B cell (primary cell): ENCODE measurements at regions not wholly inside any gene's neighbourhood (a gene's known extent, or its start where the extent isn't known, plus 50 kb on each side); places are given as distances from the start of the nearest gene placed in this dataset.

Experiments
- ATAC-seq: fragments of 200-7000 bp; cut with Tn5 transposase; one replicate; pipeline ENCODE4 v1.10.0; 2021; ENCODE audit warnings: low read depth, mild to moderate bottlenecking, moderate number of reproducible peaks, moderate library complexity
- CTCF ChIA-PET: fragments of 350-600 bp; sonication (Branson Sonifier 250); formaldehyde crosslinking; loops from one replicate; lab custom pipeline; 2021; ENCODE audit warnings: antibody characterized with exemption, inconsistent platforms; lab: Charles Lee
- POLR2A ChIA-PET: fragments of 350-600 bp; sonication (Branson Sonifier 250); formaldehyde crosslinking; loops from one replicate; lab custom pipeline; 2021; ENCODE audit warnings: antibody characterized with exemption; lab: Charles Lee
- DNase-seq: peaks from one replicate; pipeline ENCODE4 v3.0.0; 2013
- H2AFZ ChIP-seq: 2 replicates; pipeline ENCODE4 v1.6.1; 2012; ENCODE audit warnings: mild to moderate bottlenecking, low read depth, low read length; ENCODE audit not compliant: insufficient read depth, poor library complexity, severe bottlenecking
- H3K27ac ChIP-seq, 2 donors: 1 replicate in 1 of 2; 2 replicates in 1 of 2; pipeline ENCODE4 v1.5.1; 2012 to 2013; ENCODE audit warnings: low read length in 2 of 2, mild to moderate bottlenecking in 2 of 2, moderate library complexity in 1 of 2
- H3K27me3 ChIP-seq, 4 experiments: fragments of 200-600 bp in 1 of 4; sonication (generic) in 1 of 4; replicated peaks in 1 of 4; 1 replicate in 2 of 4; 2 replicates in 2 of 4; pipeline versions ENCODE4 v1.6.1 to v1.7.0; 2013 to 2016; ENCODE audit warnings: low read length in 3 of 4, mild to moderate bottlenecking in 2 of 4, mixed read lengths in 1 of 4, moderate library complexity in 1 of 4; ENCODE audit not compliant: insufficient read depth in 4 of 4, control insufficient read depth in 3 of 4; ENCODE audit errors: control extremely low read depth in 1 of 4
- H3K36me3 ChIP-seq, 2 experiments: replicated peaks in 1 of 2; 1 replicate in 1 of 2; 2 replicates in 1 of 2; pipeline versions ENCODE4 v1.6.1 to v1.7.1; 2013; ENCODE audit warnings: low read length in 1 of 2; ENCODE audit not compliant: insufficient read depth in 2 of 2, control insufficient read depth in 1 of 2; ENCODE audit errors: control extremely low read depth in 1 of 2, extremely low read depth in 1 of 2
- H3K4me1 ChIP-seq, 2 donors: fragments of 200-600 bp in 1 of 2; sonication (generic) in 1 of 2; 1 replicate in 1 of 2; 2 replicates in 1 of 2; pipeline versions ENCODE4 v1.5.1 to v1.6.1; 2013 to 2017; ENCODE audit warnings: low read length in 2 of 2; ENCODE audit not compliant: control insufficient read depth in 2 of 2, insufficient read depth in 2 of 2
- H3K4me2 ChIP-seq: replicated peaks from 2 replicates; pipeline ENCODE3; 2012; ENCODE audit warnings: mild to moderate bottlenecking, low read depth, low read length; ENCODE audit not compliant: poor library complexity, severe bottlenecking
- H3K4me3 ChIP-seq, 5 experiments: fragments of 200-600 bp in 1 of 5; sonication (generic) in 1 of 5; 1 replicate in 3 of 5; 2 replicates in 2 of 5; pipeline versions ENCODE4 v1.5.1 to v1.7.0; 2011 to 2016; ENCODE audit warnings: low read length in 4 of 5, mild to moderate bottlenecking in 4 of 5, low read depth in 2 of 5, control low read depth in 1 of 5, moderate library complexity in 1 of 5; ENCODE audit not compliant: insufficient read depth in 1 of 5; ENCODE audit errors: control extremely low read depth in 1 of 5, extremely low read depth in 1 of 5
- H3K79me2 ChIP-seq: fragments of 200-600 bp; sonication (generic); one replicate; pipeline ENCODE4 v1.6.0; 2016; ENCODE audit warnings: low read length; ENCODE audit not compliant: control insufficient read depth, insufficient read depth
- H3K9ac ChIP-seq: fragments of 200-600 bp; sonication (generic); 2 replicates; pipeline ENCODE4 v1.6.1; 2017; ENCODE audit warnings: mild to moderate bottlenecking, low read length, moderate library complexity
- H3K9me3 ChIP-seq, 3 donors: one replicate each; pipeline versions ENCODE4 v1.6.1 to v1.7.1; 2013; ENCODE audit warnings: low read length in 2 of 3; ENCODE audit not compliant: control insufficient read depth in 2 of 3, insufficient read depth in 1 of 3; ENCODE audit errors: control extremely low read depth in 1 of 3
- H4K20me1 ChIP-seq: 2 replicates; pipeline ENCODE4 v1.6.0; 2012; ENCODE audit warnings: mild to moderate bottlenecking, low read length; ENCODE audit not compliant: insufficient read depth, control insufficient read depth, poor library complexity, severe bottlenecking
- H3K27ac Mint-ChIP-seq: one replicate; pipeline ENCODE4 v1.8.0; 2021; ENCODE audit warnings: mixed read lengths
- H3K27me3 Mint-ChIP-seq: one replicate; pipeline ENCODE4 v1.8.0; 2021; ENCODE audit warnings: mixed read lengths
- H3K4me1 Mint-ChIP-seq: one replicate; pipeline ENCODE4 v1.8.0; 2021; ENCODE audit warnings: mixed read lengths
- H3K4me3 Mint-ChIP-seq: one replicate; pipeline ENCODE4 v1.8.0; 2021; ENCODE audit warnings: mixed read lengths
- H3K9me3 Mint-ChIP-seq: one replicate; pipeline ENCODE4 v1.8.0; 2022; ENCODE audit warnings: mixed read lengths; ENCODE audit not compliant: insufficient read depth
- EZH2 ChIP-seq: IDR thresholded peaks from 2 replicates; pipeline ENCODE4 v1.6.1; 2012; ENCODE audit warnings: borderline replicate concordance, low read depth, mild to moderate bottlenecking, moderate library complexity, low read length; ENCODE audit not compliant: insufficient read depth, poor library complexity, severe bottlenecking
- WGBS: methylation state at CpG from one replicate; pipeline ENCODE4 v1.1.5; 2013; ENCODE audit warnings: missing lambda C conversion rate; ENCODE audit not compliant: insufficient coverage; 5-methylcytosine and 5-hydroxymethylcytosine counted together
- intact Hi-C: fragments of 100-400 bp; cut with micrococcal nuclease; formaldehyde crosslinking; loops from one replicate; pipeline ENCODE4 v1.10.0; 2022
- TF ChIP-seq, protein P1 (sequence below): fragments of 200-600 bp; IDR thresholded peaks from one replicate; pipeline ENCODE4 v1.8.0; 2022; ENCODE audit warnings: antibody characterized with exemption, mild to moderate bottlenecking

DNA sequence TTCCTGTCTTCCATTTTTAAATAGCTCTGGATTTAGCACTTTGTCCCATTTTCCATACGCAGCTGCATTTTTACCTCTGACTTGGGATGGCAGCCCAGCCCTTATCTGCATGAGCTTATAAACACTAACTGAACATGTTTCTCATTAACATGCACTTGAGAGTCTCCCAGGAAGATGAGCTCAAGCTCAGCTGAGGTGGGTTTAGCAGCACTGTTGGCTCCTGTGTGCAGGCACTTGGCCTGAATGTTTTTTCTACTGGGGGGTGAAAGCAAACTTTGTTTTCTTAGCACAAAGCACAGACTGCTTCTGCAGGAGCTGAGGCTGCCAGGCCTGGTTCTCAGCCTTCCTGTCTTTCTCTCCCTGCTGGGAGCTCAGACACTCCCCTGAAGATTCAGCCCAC lies 1093.6 kb upstream of the AUTS2 start:
- CTCF ChIA-PET, result interaction anchor here (0.7 kb wide), 1 partner anchor 13 kb away, joined by 3 read pairs; no protein-coding TSS in a partner anchor
- Mint-ChIP-seq H3K27me3 (no peaks in the 10 kb centered on the region), H3K9me3 (peaks cover 5% of the 10 kb centered on the region), H3K4me1 (no peaks in the 10 kb centered on the region), H3K27ac (no peak overlapping the region), H3K4me3 (no peak overlapping the region)
- Histone ChIP-seq H4K20me1 (no peaks in the 10 kb centered on the region), H3K9ac (no peak overlapping the region), H3K27me3 (no peaks in the 10 kb centered on the region), H3K4me1 (no peaks in the 10 kb centered on the region), H3K36me3 (no peaks in the 10 kb centered on the region), H2AFZ (no peak overlapping the region), H3K27ac (no peak overlapping the region), H3K79me2 (no peaks in the 10 kb centered on the region), H3K4me2 (no peak overlapping the region), H3K9me3 (peaks cover 0 to 32% (median 0%) of the 10 kb centered on the region in 3 donors), H3K4me3 (no peak overlapping the region)
- WGBS, result no CpG with 5 or more reads among the region's 1 CpG
- intact Hi-C loops, result no loop called here
- ATAC-seq, result no peak
- no peak for TF ChIP-seq EZH2
- TF ChIP-seq, protein P1, sequence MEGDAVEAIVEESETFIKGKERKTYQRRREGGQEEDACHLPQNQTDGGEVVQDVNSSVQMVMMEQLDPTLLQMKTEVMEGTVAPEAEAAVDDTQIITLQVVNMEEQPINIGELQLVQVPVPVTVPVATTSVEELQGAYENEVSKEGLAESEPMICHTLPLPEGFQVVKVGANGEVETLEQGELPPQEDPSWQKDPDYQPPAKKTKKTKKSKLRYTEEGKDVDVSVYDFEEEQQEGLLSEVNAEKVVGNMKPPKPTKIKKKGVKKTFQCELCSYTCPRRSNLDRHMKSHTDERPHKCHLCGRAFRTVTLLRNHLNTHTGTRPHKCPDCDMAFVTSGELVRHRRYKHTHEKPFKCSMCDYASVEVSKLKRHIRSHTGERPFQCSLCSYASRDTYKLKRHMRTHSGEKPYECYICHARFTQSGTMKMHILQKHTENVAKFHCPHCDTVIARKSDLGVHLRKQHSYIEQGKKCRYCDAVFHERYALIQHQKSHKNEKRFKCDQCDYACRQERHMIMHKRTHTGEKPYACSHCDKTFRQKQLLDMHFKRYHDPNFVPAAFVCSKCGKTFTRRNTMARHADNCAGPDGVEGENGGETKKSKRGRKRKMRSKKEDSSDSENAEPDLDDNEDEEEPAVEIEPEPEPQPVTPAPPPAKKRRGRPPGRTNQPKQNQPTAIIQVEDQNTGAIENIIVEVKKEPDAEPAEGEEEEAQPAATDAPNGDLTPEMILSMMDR, result no peak
- DNase-seq, result no peak
- POLR2A ChIA-PET, result no interaction called here

DNA sequence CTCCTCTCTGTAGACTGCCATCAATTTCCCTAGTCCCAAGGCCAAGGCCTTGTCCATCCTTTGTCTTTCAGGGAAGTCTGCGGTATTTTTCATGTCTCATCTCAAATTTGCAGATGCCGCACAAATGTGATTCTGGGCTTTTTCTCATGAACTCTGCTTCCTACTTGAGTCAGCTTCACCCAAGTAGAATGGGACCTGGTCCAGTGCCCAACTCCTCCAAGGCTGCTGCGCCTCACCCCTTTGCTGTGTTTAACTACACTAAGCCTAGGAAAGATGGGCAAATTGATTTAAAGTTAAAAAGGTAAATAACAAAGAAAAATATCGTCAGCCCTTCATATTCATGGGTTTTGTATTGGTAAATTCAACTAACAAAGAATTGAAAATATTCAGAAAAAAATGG lies 1092.6 kb upstream of the AUTS2 start:
- H3K27ac Mint-ChIP-seq, result no peak overlapping the region
- Histone ChIP-seq H3K4me3 (no peak overlapping the region), H3K36me3 (no peaks in the 10 kb centered on the region), H2AFZ (no peak overlapping the region), H3K79me2 (no peaks in the 10 kb centered on the region), H3K4me2 (no peak overlapping the region), H3K4me1 (no peaks in the 10 kb centered on the region), H4K20me1 (no peaks in the 10 kb centered on the region), H3K27ac (no peak overlapping the region), H3K9ac (no peak overlapping the region), H3K9me3 (peaks cover 0 to 31% (median 0%) of the 10 kb centered on the region in 3 donors), H3K27me3 (no peaks in the 10 kb centered on the region)
- no peak for DNase-seq
- no peak overlapping the region for H3K4me3 Mint-ChIP-seq
- 89% methylated on average over 2 of the region's 4 CpGs for WGBS
- H3K4me1 Mint-ChIP-seq, result no peaks in the 10 kb centered on the region
- no peaks in the 10 kb centered on the region for H3K27me3 Mint-ChIP-seq
- intact Hi-C loops, result no loop called here
- peaks cover 8% of the 10 kb centered on the region for H3K9me3 Mint-ChIP-seq
- CTCF ChIA-PET, result no interaction called here
- TF ChIP-seq EZH2, result no peak
- TF ChIP-seq, protein P1, result no peak
- POLR2A ChIA-PET, result no interaction called here
- no peak for ATAC-seq
